H1 (cell line): ENCODE measurements at regions not wholly inside any gene's neighbourhood (a gene's known extent, or its start where the extent isn't known, plus 50 kb on each side); places are given as distances from the start of the nearest gene placed in this dataset.

ENCODE experiments used
- CTCF ChIA-PET: fragments of 300-600 bp; sonication (Branson Sonifier 250); formaldehyde crosslinking; loops from one replicate; lab custom pipeline; 2021; ENCODE audit not compliant: partially characterized antibody; lab: Charles Lee
- POLR2A ChIA-PET: fragments of 300-600 bp; sonication (Branson Sonifier 250); formaldehyde crosslinking; loops from one replicate; lab custom pipeline; 2021; ENCODE audit warnings: inconsistent platforms; ENCODE audit not compliant: partially characterized antibody; lab: Charles Lee
- DNase-seq, 2 experiments: peaks; one replicate each; pipeline versions ENCODE4 v3.0.0 to v3.0.0-alpha.2; 2010 to 2022; ENCODE audit warnings: low spot score in 2 of 2, low read depth in 1 of 2, mixed read lengths in 1 of 2
- FAIRE-seq: peaks from 2 replicates; lab custom pipeline; 2011; peaks lifted over from hg19 to GRCh38; lab: Jason Lieb, UNC
- H2AFZ ChIP-seq: 2 replicates; pipeline ENCODE4 v1.8.1; 2012; ENCODE audit warnings: low read length, inconsistent platforms
- H2AK5ac ChIP-seq: 2 replicates; pipeline ENCODE4 v1.6.1; 2013; ENCODE audit warnings: low read depth, low read length
- H2BK120ac ChIP-seq: replicated peaks from 2 replicates; pipeline ENCODE3; 2013; ENCODE audit warnings: low read depth, low read length, inconsistent platforms
- H2BK12ac ChIP-seq: 2 replicates; pipeline ENCODE4 v1.6.1; 2013; ENCODE audit warnings: low read depth, low read length
- H2BK15ac ChIP-seq: 2 replicates; pipeline ENCODE4 v1.6.1; 2013; ENCODE audit warnings: low read length
- H2BK20ac ChIP-seq: 2 replicates; pipeline ENCODE4 v1.6.1; 2013; ENCODE audit warnings: low read length
- H2BK5ac ChIP-seq: 2 replicates; pipeline ENCODE4 v1.6.1; 2013; ENCODE audit warnings: low read depth, low read length
- H3K14ac ChIP-seq: 2 replicates; pipeline ENCODE4 v1.6.1; 2013; ENCODE audit warnings: inconsistent platforms; ENCODE audit not compliant: insufficient read length
- H3K18ac ChIP-seq: 2 replicates; pipeline ENCODE4 v1.6.1; 2013; ENCODE audit warnings: low read length; ENCODE audit errors: extremely low read depth
- H3K23ac ChIP-seq: 2 replicates; pipeline ENCODE4 v1.6.1; 2013; ENCODE audit warnings: inconsistent platforms; ENCODE audit not compliant: insufficient read length
- H3K23me2 ChIP-seq: 2 replicates; pipeline ENCODE4 v1.6.1; 2013; ENCODE audit warnings: low read depth, low read length
- H3K27ac ChIP-seq: 2 replicates; pipeline ENCODE4 v1.6.1; 2011; ENCODE audit warnings: low read depth, low read length, inconsistent platforms
- H3K27me3 ChIP-seq, 4 experiments: replicated peaks in 1 of 4; 1 replicate in 1 of 4; 2 replicates in 3 of 4; pipeline versions ENCODE4 v1.6.1 to v1.8.1; 2011 to 2013; ENCODE audit warnings: low read length in 3 of 4, mild to moderate bottlenecking in 3 of 4, inconsistent platforms in 2 of 4, mixed read lengths in 2 of 4, moderate library complexity in 1 of 4; ENCODE audit not compliant: control insufficient read depth in 3 of 4, insufficient read depth in 3 of 4; ENCODE audit errors: extremely low read depth in 1 of 4
- H3K36me3 ChIP-seq, 4 experiments: 2 replicates each; pipeline versions ENCODE4 v1.6.1 to v1.8.1; 2011 to 2013; ENCODE audit warnings: mild to moderate bottlenecking in 4 of 4, low read length in 3 of 4, moderate library complexity in 2 of 4, control low read depth in 1 of 4, inconsistent platforms in 1 of 4; ENCODE audit not compliant: insufficient read depth in 4 of 4, control insufficient read depth in 2 of 4
- H3K4ac ChIP-seq: replicated peaks from 2 replicates; pipeline ENCODE3; 2013; ENCODE audit warnings: low read length, low read depth, mixed read lengths, inconsistent platforms; ENCODE audit not compliant: insufficient read length
- H3K4me1 ChIP-seq, 4 experiments: replicated peaks in 1 of 4; 1 replicate in 1 of 4; 2 replicates in 3 of 4; pipeline versions ENCODE4 v1.6.1 to v1.8.1; 2011 to 2013; ENCODE audit warnings: low read length in 3 of 4, inconsistent platforms in 2 of 4, mixed read lengths in 1 of 4; ENCODE audit not compliant: insufficient read depth in 4 of 4, control insufficient read depth in 3 of 4
- H3K4me2 ChIP-seq, 2 experiments: 2 replicates each; pipeline versions ENCODE4 v1.6.1 to v1.8.1; 2011 to 2013; ENCODE audit warnings: low read depth in 2 of 2, low read length in 2 of 2, control low read depth in 1 of 2, inconsistent platforms in 1 of 2, mild to moderate bottlenecking in 1 of 2; ENCODE audit not compliant: insufficient read depth in 1 of 2
- H3K4me3 ChIP-seq, 4 experiments: fragments of 200-600, 300-600 bp in 1 of 4; sonication (generic), shearing (Covaris generic), sonication (Bioruptor Twin) in 1 of 4; 2 replicates each; pipeline versions ENCODE4 v1.5.1 to v1.8.1; 2011 to 2016; ENCODE audit warnings: low read length in 4 of 4, low read depth in 3 of 4, control low read depth in 2 of 4, inconsistent platforms in 2 of 4, mild to moderate bottlenecking in 2 of 4, mixed read lengths in 1 of 4, moderate library complexity in 1 of 4; ENCODE audit not compliant: insufficient read depth in 2 of 4; ENCODE audit errors: extremely low read depth in 1 of 4
- H3K56ac ChIP-seq: replicated peaks from 2 replicates; pipeline ENCODE3; 2013; ENCODE audit warnings: low read depth, mild to moderate bottlenecking, mixed read lengths, low read length, inconsistent platforms; ENCODE audit not compliant: insufficient read length
- H3K79me1 ChIP-seq: 2 replicates; pipeline ENCODE4 v1.6.1; 2013; ENCODE audit warnings: low read depth, low read length, control low read depth
- H3K79me2 ChIP-seq, 2 experiments: 2 replicates each; pipeline versions ENCODE4 v1.6.1 to v1.8.1; 2012 to 2013; ENCODE audit warnings: low read length in 2 of 2, mild to moderate bottlenecking in 2 of 2, inconsistent platforms in 1 of 2; ENCODE audit not compliant: insufficient read depth in 2 of 2, control insufficient read depth in 1 of 2
- H3K9ac ChIP-seq, 4 experiments: replicated peaks in 1 of 4; 1 replicate in 1 of 4; 2 replicates in 3 of 4; pipeline versions ENCODE4 v1.6.1 to v1.8.1; 2011 to 2013; ENCODE audit warnings: low read depth in 3 of 4, low read length in 3 of 4, control low read depth in 2 of 4, mild to moderate bottlenecking in 2 of 4, moderate library complexity in 2 of 4, inconsistent platforms in 1 of 4; ENCODE audit errors: extremely low read depth in 1 of 4
- H3K9me3 ChIP-seq, 2 experiments: 2 replicates each; pipeline versions ENCODE4 v1.6.1 to v1.8.1; 2012 to 2013; ENCODE audit warnings: mild to moderate bottlenecking in 2 of 2, moderate library complexity in 2 of 2, control low read depth in 1 of 2, inconsistent platforms in 1 of 2, low read depth in 1 of 2, low read length in 1 of 2, mixed read lengths in 1 of 2; ENCODE audit not compliant: insufficient read depth in 2 of 2
- H4K20me1 ChIP-seq, 2 experiments: replicated peaks in 1 of 2; 2 replicates each; pipeline versions ENCODE3 to v1.8.1; 2011 to 2013; ENCODE audit warnings: inconsistent platforms in 2 of 2, low read length in 2 of 2, mild to moderate bottlenecking in 1 of 2; ENCODE audit not compliant: insufficient read depth in 2 of 2, control insufficient read depth in 1 of 2
- H4K5ac ChIP-seq: 2 replicates; pipeline ENCODE4 v1.6.1; 2013; ENCODE audit warnings: low read length, low read depth, mixed read lengths, inconsistent platforms; ENCODE audit not compliant: insufficient read length
- H4K8ac ChIP-seq: 2 replicates; pipeline ENCODE4 v1.8.0; 2013; ENCODE audit warnings: mild to moderate bottlenecking, moderate library complexity, low read length, inconsistent platforms; ENCODE audit not compliant: insufficient read depth; ENCODE audit errors: extremely low read depth
- H4K91ac ChIP-seq: replicated peaks from 2 replicates; pipeline ENCODE3; 2013; ENCODE audit warnings: low read length, mixed read lengths, inconsistent platforms; ENCODE audit not compliant: insufficient read length
- RFX5 ChIP-seq: IDR thresholded peaks from 2 replicates; pipeline ENCODE4 v1.6.1; 2011; ENCODE audit warnings: low read depth, low read length, improper control_type of control experiment, borderline replicate concordance
- TCF12 ChIP-seq: IDR thresholded peaks from 2 replicates; pipeline ENCODE4 v1.6.1; 2011; ENCODE audit warnings: low read depth, mild to moderate bottlenecking, low read length
- WGBS, 2 experiments: shearing (Covaris generic) in 1 of 2; methylation state at CpG; one replicate each; pipeline versions ENCODE4 v1.1.6 to v1.1.7; 2013 to 2015; ENCODE audit warnings: low lambda C conversion rate in 2 of 2, mixed read lengths in 2 of 2, inconsistent platforms in 1 of 2, low coverage in 1 of 2, missing lambda C conversion rate in 1 of 2; ENCODE audit not compliant: insufficient replicate concordance in 2 of 2, insufficient coverage in 1 of 2, insufficient read length in 1 of 2; ENCODE audit errors: extremely low coverage in 1 of 2, missing lambda C conversion rate in 1 of 2; 5-methylcytosine and 5-hydroxymethylcytosine counted together

GRCh38 chr6:167748458-167749379, 78.0 kb upstream of the AFDN start:
- Histone ChIP-seq H3K27ac (no peak overlapping the region), H2BK5ac (0 out of 2 replicates have a peak overlapping the region, but pooled peaks have one; percentile 7)
- WGBS, 2 experiments, result 87% methylated on average over 23 of the region's 26 CpGs; no CpG with 5 or more reads in 1 of the 2 experiments

More at GRCh38 chr6:167748458-167749379, 78.0 kb upstream of the AFDN start:
- Histone ChIP-seq H2AK5ac (no peak overlapping the region), H3K23ac (no peak overlapping the region), H3K23me2 (no peaks in the 10 kb centered on the region; the same call in 1 of the 2 replicates), H3K9me3 (0 out of 4 replicates have a peak, but pooled peaks cover 0 to under 1% of the 10 kb centered on the region in 2 experiments), H3K4ac (no peak overlapping the region), H3K18ac (no peak overlapping the region; the same call in 1 of the 2 replicates), H4K20me1 (no peaks in the 10 kb centered on the region), H4K8ac (peak overlapping the region; percentile 30; the same call in 1 of the 2 replicates), H3K56ac (no peak overlapping the region), H3K4me2 (no peak overlapping the region), H2BK15ac (no peak overlapping the region), H3K27me3 (no peaks in the 10 kb centered on the region), H4K91ac (peak overlapping the region; percentile 49), H3K79me1 (no peaks in the 10 kb centered on the region; the same call in 1 of the 2 replicates), H2BK120ac (no peak overlapping the region), H2AFZ (no peak overlapping the region), H2BK20ac (no peak overlapping the region), H3K14ac (no peak overlapping the region)
- POLR2A ChIA-PET, result no interaction called here
- CTCF ChIA-PET, result interaction anchor here (0.6 kb wide), 1 partner anchor 149 kb away, joined by 3 read pairs; no protein-coding TSS in a partner anchor
- FAIRE-seq, result no peak
- DNase-seq, result no peak
- TF ChIP-seq TCF12, result no peak
- no peak for TF ChIP-seq RFX5
- TF ChIP-seq, all 59 proteins: peak for 0
- Histone ChIP-seq H3K4me3 (no peak overlapping the region), H3K79me2 (no peaks in the 10 kb centered on the region), H4K5ac (no peak overlapping the region), H2BK12ac (no peak overlapping the region; the same call in 1 of the 2 replicates), H3K4me1 (peaks cover 0 to 3% (median 0%) of the 10 kb centered on the region in 4 experiments; a peak in 3 of 7 replicates), H3K9ac (no peak overlapping the region), H3K36me3 (no peaks in the 10 kb centered on the region)
